WTC11 (cell line): ENCODE measurements at regions not wholly inside any gene's neighbourhood (a gene's known extent, or its start where the extent isn't known, plus 50 kb on each side); places are given as distances from the start of the nearest gene placed in this dataset.

Experiments
- ATAC-seq: fragments of 200-7000 bp; cut with Tn5 transposase; 2 replicates; pipeline ENCODE4 v1.10.0; 2021; ENCODE audit warnings: mild to moderate bottlenecking, moderate library complexity
- CTCF ChIA-PET: fragments of 300-600 bp; sonication (Branson Sonifier 250); formaldehyde crosslinking; loops from one replicate; lab custom pipeline; 2021; ENCODE audit warnings: antibody characterized with exemption; lab: Charles Lee
- POLR2A ChIA-PET: fragments of 350-600 bp; sonication (Branson Sonifier 250); formaldehyde crosslinking; loops from one replicate; lab custom pipeline; 2021; ENCODE audit warnings: antibody characterized with exemption; lab: Charles Lee
- DNase-seq: peaks from one replicate; pipeline ENCODE4 v3.0.0; 2021; ENCODE audit warnings: low spot score
- H3K27ac Mint-ChIP-seq: 2 replicates; pipeline ENCODE4 v1.8.0; 2021; ENCODE audit warnings: mixed read lengths
- H3K27me3 Mint-ChIP-seq: 2 replicates; pipeline ENCODE4 v1.8.0; 2021; ENCODE audit warnings: low read depth, mild to moderate bottlenecking, moderate library complexity, mixed read lengths
- H3K36me3 Mint-ChIP-seq: 2 replicates; pipeline ENCODE4 v1.8.0; 2021; ENCODE audit warnings: mixed read lengths
- H3K4me1 Mint-ChIP-seq: 2 replicates; pipeline ENCODE4 v1.8.0; 2022; ENCODE audit warnings: mixed read lengths
- H3K4me3 Mint-ChIP-seq: 2 replicates; pipeline ENCODE4 v1.8.0; 2021; ENCODE audit warnings: mild to moderate bottlenecking, moderate library complexity, mixed read lengths
- H3K9me3 Mint-ChIP-seq: 2 replicates; pipeline ENCODE4 v1.8.0; 2021; ENCODE audit warnings: mixed read lengths
- ARID4B ChIP-seq: sonication (generic); formaldehyde crosslinking; IDR thresholded peaks from 2 replicates; pipeline ENCODE4 v1.8.0; 2023; ENCODE audit warnings: missing genetic modification reagents, mild to moderate bottlenecking, borderline replicate concordance
- ATF1 ChIP-seq: sonication (generic); formaldehyde crosslinking; IDR thresholded peaks from 2 replicates; pipeline ENCODE4 v1.8.1; 2023; ENCODE audit warnings: mild to moderate bottlenecking, moderate library complexity, missing genetic modification reagents
- CDX4 ChIP-seq: fragments of 250-450 bp; sonication (Bioruptor Pico); IDR thresholded peaks from 2 replicates; pipeline ENCODE4 v1.9.0; 2021; ENCODE audit warnings: moderate library complexity, mild to moderate bottlenecking, inconsistent platforms, borderline replicate concordance
- E2F4 ChIP-seq: sonication (generic); formaldehyde crosslinking; IDR thresholded peaks from 2 replicates; pipeline ENCODE4 v1.8.1; 2022; ENCODE audit warnings: low read depth, mild to moderate bottlenecking, moderate library complexity, missing genetic modification reagents, borderline replicate concordance
- ETV6 ChIP-seq: sonication (generic); formaldehyde crosslinking; IDR thresholded peaks from 2 replicates; pipeline ENCODE4 v1.8.1; 2022; ENCODE audit warnings: mild to moderate bottlenecking, missing genetic modification reagents
- FOXP4 ChIP-seq: sonication (generic); formaldehyde crosslinking; IDR thresholded peaks from 2 replicates; pipeline ENCODE4 v1.8.0; 2022; ENCODE audit warnings: mild to moderate bottlenecking, missing genetic modification reagents
- GTF2I ChIP-seq: fragments of 250-450 bp; sonication (Bioruptor Pico); conservative IDR thresholded peaks from 2 replicates; pipeline ENCODE4 v1.4.0; 2021; ENCODE audit warnings: mild to moderate bottlenecking
- MAX ChIP-seq: sonication (generic); formaldehyde crosslinking; IDR thresholded peaks from 2 replicates; pipeline ENCODE4 v1.8.0; 2022; ENCODE audit warnings: mild to moderate bottlenecking, missing genetic modification reagents
- MYBL2 ChIP-seq: sonication (generic); formaldehyde crosslinking; IDR thresholded peaks from 2 replicates; pipeline ENCODE4 v1.8.1; 2023; ENCODE audit warnings: mild to moderate bottlenecking, moderate library complexity, missing genetic modification reagents
- PRDM15 ChIP-seq: sonication (generic); formaldehyde crosslinking; IDR thresholded peaks from 2 replicates; pipeline ENCODE4 v1.8.0; 2022; ENCODE audit warnings: missing genetic modification reagents
- RELA ChIP-seq: sonication (generic); formaldehyde crosslinking; IDR thresholded peaks from 2 replicates; pipeline ENCODE4 v1.8.1; 2022; ENCODE audit warnings: missing genetic modification reagents, mild to moderate bottlenecking, borderline replicate concordance
- SOX15 ChIP-seq: fragments of 250-450 bp; sonication (Bioruptor Pico); IDR thresholded peaks from 2 replicates; pipeline ENCODE4 v1.9.0; 2021; ENCODE audit warnings: mild to moderate bottlenecking
- USF2 ChIP-seq: sonication (generic); formaldehyde crosslinking; IDR thresholded peaks from 2 replicates; pipeline ENCODE4 v1.8.1; 2023; ENCODE audit warnings: mild to moderate bottlenecking, missing genetic modification reagents, moderate library complexity
- ZNF317 ChIP-seq: sonication (generic); formaldehyde crosslinking; IDR thresholded peaks from 2 replicates; pipeline ENCODE4 v1.8.1; 2023; ENCODE audit warnings: low read depth, mild to moderate bottlenecking, moderate library complexity, missing genetic modification reagents, borderline replicate concordance
- ZNF425 ChIP-seq: fragments of 250-450 bp; sonication (Bioruptor Pico); conservative IDR thresholded peaks from 2 replicates; pipeline ENCODE4 v1.9.0; 2021; ENCODE audit warnings: mild to moderate bottlenecking
- ZNF671 ChIP-seq: fragments of 250-450 bp; sonication (Bioruptor Pico); IDR thresholded peaks from 2 replicates; pipeline ENCODE4 v1.8.0; 2021; ENCODE audit warnings: mild to moderate bottlenecking

- TF ChIP-seq ZNF671 (CRISPR knock-in tag) (no peak), GTF2I (CRISPR knock-in tag) (no peak), MAX (no peak), MYBL2 (no peak), USF2 (CRISPR knock-in tag) (no peak), E2F4 (CRISPR knock-in tag) (no peak), FOXP4 (CRISPR knock-in tag) (no peak), CDX4 (CRISPR knock-in tag) (no peak), SOX15 (CRISPR knock-in tag) (no peak), ETV6 (CRISPR knock-in tag) (no peak), PRDM15 (CRISPR knock-in tag) (no peak), ATF1 (CRISPR knock-in tag) (no peak)
Observed at GRCh38 chr18:25423267-25423666, 71.3 kb upstream of the ZNF521 start (continued).

- Mint-ChIP-seq H3K27ac (no peak overlapping the region), H3K9me3 (peaks cover 7% of the 10 kb centered on the region), H3K4me1 (peaks cover 13% of the 10 kb centered on the region), H3K4me3 (no peak overlapping the region), H3K36me3 (no peaks in the 10 kb centered on the region), H3K27me3 (no peaks in the 10 kb centered on the region; the same call in 1 of the 2 replicates)
- TF ChIP-seq ZNF425 (no peak), RELA (no peak), ARID4B (CRISPR knock-in tag) (no peak), ZNF317 (no peak), E2F4 (CRISPR knock-in tag) (no peak)
- DNase-seq (no peak), ATAC-seq (no peak)
- ChIA-PET POLR2A (no interaction called here), CTCF (no interaction called here)
Observed at GRCh38 chr18:25422230-25422629, 70.3 kb upstream of the ZNF521 start.
